Colonic mucosa (tissue), 4 donors: ENCODE measurements at regions not wholly inside any gene's neighbourhood (a gene's known extent, or its start where the extent isn't known, plus 50 kb on each side); places are given as distances from the start of the nearest gene placed in this dataset.

Experiments used
- DNase-seq: peaks from one replicate; pipeline ENCODE4 v3.0.0-alpha.2; 2020
- H3K27ac ChIP-seq: fragments of 200-600 bp; one replicate; pipeline ENCODE4 v1.8.0; 2021
- H3K27me3 ChIP-seq: fragments of 200-600 bp; one replicate; pipeline ENCODE4 v1.8.0; 2021
- H3K36me3 ChIP-seq: fragments of 200-600 bp; one replicate; pipeline ENCODE4 v1.8.0; 2021
- H3K4me1 ChIP-seq: fragments of 200-600 bp; one replicate; pipeline ENCODE4 v1.8.0; 2021; ENCODE audit warnings: mild to moderate bottlenecking
- H3K4me3 ChIP-seq: fragments of 200-600 bp; one replicate; pipeline ENCODE4 v1.8.0; 2021
- H3K9ac ChIP-seq, 2 donors: one replicate each; pipeline ENCODE4 v1.7.0; 2013; ENCODE audit warnings: control low read depth in 2 of 2, low read depth in 2 of 2, low read length in 2 of 2
- H3K9me3 ChIP-seq: fragments of 200-600 bp; one replicate; pipeline ENCODE4 v1.8.0; 2021
- intact Hi-C: fragments of 100-400 bp; cut with DNase I; formaldehyde crosslinking; loops from one replicate; pipeline ENCODE4 v1.14.1; 2022
- TF ChIP-seq, protein P1 (sequence below): fragments of 200-600 bp; IDR thresholded peaks from one replicate; pipeline ENCODE4 v1.8.0; 2022; ENCODE audit warnings: antibody characterized with exemption, mild to moderate bottlenecking
- donor health status: healthy.
- donor health status: DM: no; HTN: no; CAD: no.
- donor health status: DM: no; HTN: no; CAD: no.

DNA sequence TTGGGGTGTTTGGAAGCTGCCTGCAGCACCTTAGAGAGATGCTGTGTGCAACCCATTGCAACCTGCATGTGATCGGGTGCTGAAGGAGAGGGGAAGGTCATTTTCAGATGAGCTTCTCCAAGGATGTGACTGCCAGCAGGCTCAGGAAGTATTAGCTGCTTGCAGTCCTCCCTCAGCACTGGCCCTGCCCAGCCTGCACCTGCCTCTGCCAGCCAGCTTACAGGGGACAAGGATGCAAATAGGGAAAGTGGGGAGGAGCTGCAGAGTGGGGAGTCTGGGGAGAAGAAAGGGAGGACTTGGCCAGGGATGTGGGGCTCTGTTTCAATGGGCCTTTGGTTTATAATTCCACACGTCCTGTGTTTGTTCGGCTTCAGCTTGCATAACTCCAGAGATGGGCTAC is 254.5 kb downstream of the RRAGC start:
- Histone ChIP-seq H3K4me3 (no peak overlapping the region), H3K27ac (no peak overlapping the region), H3K9me3 (no peaks in the 10 kb centered on the region), H3K4me1 (no peaks in the 10 kb centered on the region), H3K27me3 (no peaks in the 10 kb centered on the region), H3K9ac (no peak overlapping the region), H3K36me3 (no peaks in the 10 kb centered on the region)
- TF ChIP-seq, protein P1, sequence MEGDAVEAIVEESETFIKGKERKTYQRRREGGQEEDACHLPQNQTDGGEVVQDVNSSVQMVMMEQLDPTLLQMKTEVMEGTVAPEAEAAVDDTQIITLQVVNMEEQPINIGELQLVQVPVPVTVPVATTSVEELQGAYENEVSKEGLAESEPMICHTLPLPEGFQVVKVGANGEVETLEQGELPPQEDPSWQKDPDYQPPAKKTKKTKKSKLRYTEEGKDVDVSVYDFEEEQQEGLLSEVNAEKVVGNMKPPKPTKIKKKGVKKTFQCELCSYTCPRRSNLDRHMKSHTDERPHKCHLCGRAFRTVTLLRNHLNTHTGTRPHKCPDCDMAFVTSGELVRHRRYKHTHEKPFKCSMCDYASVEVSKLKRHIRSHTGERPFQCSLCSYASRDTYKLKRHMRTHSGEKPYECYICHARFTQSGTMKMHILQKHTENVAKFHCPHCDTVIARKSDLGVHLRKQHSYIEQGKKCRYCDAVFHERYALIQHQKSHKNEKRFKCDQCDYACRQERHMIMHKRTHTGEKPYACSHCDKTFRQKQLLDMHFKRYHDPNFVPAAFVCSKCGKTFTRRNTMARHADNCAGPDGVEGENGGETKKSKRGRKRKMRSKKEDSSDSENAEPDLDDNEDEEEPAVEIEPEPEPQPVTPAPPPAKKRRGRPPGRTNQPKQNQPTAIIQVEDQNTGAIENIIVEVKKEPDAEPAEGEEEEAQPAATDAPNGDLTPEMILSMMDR: no peak
- DNase-seq: no peak
- intact Hi-C loops: loop anchor here (5.0 kb wide), 1 partner anchor 232 kb away; no protein-coding TSS in a partner anchor

DNA sequence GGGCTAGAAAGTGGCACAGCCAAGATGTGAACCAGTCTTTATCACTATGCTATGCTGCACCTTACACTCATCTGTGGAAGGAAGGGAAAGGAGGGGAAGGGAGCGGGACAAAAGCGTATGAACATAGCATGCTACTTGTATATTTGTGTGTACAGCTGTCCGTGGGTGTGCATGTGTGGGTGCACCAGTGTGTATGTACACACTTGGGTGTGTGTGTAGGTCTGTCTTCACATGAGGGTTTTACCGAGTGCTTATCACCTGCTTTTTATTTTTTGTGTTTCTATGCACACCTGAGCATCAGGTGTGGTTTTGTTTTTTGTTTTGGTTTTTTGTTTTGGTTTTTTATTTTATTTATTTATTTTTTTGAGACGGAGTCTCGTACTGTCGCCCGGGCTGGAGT is 255.7 kb downstream of the RRAGC start:
- intact Hi-C loops: no loop called here

DNA sequence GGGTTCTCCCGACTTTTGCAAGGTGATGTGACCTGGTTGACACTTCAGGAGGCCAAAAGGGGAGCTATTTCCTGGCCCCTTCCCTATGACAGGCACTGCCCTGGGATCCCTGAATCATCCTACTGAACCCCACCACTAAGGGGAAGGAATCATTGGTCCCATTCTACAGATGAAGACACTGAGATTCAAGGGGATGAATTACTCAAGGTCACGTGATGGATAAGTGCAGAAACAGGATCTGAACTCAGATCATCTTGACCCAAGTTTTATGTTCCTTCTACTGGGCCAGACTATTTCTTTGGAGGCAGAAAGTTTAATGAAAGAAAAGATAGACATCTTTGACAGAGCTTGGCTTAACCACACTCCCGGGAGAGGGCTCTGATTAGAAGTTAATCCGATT is 258.7 kb downstream of the RRAGC start:
- no peak overlapping the region for H3K27ac ChIP-seq
- H3K4me1 ChIP-seq: no peaks in the 10 kb centered on the region
- no peak overlapping the region for H3K4me3 ChIP-seq
- H3K36me3 ChIP-seq: no peaks in the 10 kb centered on the region
- TF ChIP-seq, protein P1: no peak
- DNase-seq: no peak
- H3K9ac ChIP-seq: no peak overlapping the region
- no peaks in the 10 kb centered on the region for H3K27me3 ChIP-seq
- intact Hi-C loops: no loop called here
- H3K9me3 ChIP-seq: no peaks in the 10 kb centered on the region

More for the DNA sequence above, 255.7 kb downstream of the RRAGC start:
- DNase-seq: no peak
- no peak overlapping the region for H3K27ac ChIP-seq
- H3K4me3 ChIP-seq: no peak overlapping the region
- H3K27me3 ChIP-seq: no peaks in the 10 kb centered on the region
- H3K9ac ChIP-seq: no peak overlapping the region
- no peaks in the 10 kb centered on the region for H3K36me3 ChIP-seq
- TF ChIP-seq, protein P1: no peak
- no peaks in the 10 kb centered on the region for H3K9me3 ChIP-seq
- H3K4me1 ChIP-seq: no peaks in the 10 kb centered on the region

DNA sequence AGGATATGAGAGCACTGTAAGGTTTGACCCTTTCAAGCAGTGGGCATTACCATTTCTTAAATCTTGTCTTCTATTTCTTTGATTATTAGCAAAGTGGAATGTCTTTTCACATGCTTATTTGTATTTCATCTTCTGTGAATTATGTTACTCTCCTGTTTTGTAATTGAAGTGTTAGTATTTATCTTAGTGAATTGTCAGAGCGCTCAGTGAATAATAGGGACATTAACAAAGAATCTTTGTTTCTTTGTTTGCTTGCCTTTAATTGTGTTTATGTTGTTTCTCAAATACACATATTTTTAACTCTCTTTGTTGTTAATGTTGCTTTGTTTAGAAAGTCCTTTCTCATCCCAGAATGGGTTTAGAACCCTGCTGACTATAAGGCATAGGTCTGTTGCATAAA is 259.3 kb downstream of the RRAGC start:
- Histone ChIP-seq H3K27ac (no peak overlapping the region), H3K36me3 (no peaks in the 10 kb centered on the region), H3K9me3 (no peaks in the 10 kb centered on the region), H3K9ac (no peak overlapping the region), H3K4me1 (no peaks in the 10 kb centered on the region), H3K27me3 (no peaks in the 10 kb centered on the region), H3K4me3 (no peak overlapping the region)
- no peak for DNase-seq
- intact Hi-C loops: no loop called here
- TF ChIP-seq, protein P1: no peak

DNA sequence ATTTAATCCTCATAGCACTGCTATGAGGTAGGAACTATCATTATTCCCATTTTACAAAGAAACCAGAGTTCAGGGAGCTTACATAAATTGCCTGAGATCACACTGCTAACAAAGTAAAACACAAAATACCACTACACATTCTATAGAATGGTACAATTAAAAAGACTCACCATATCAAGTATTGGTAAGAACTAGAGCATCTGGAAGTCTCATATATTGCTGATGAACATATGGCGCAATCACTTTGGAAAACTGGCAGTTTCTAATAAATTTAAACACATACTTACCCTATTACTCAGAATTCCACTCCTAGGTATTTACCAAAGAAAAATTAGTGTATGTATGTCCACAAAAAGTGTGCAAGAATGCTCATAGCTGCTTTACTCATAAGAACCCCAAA is 261.5 kb downstream of the RRAGC start:
- H3K27me3 ChIP-seq: no peaks in the 10 kb centered on the region
- H3K4me1 ChIP-seq: no peaks in the 10 kb centered on the region
- TF ChIP-seq, protein P1: no peak
- no peak overlapping the region for H3K27ac ChIP-seq
- no peak overlapping the region for H3K9ac ChIP-seq
- H3K36me3 ChIP-seq: no peaks in the 10 kb centered on the region
- no peak for DNase-seq
- intact Hi-C loops: no loop called here
- no peak overlapping the region for H3K4me3 ChIP-seq
- H3K9me3 ChIP-seq: no peaks in the 10 kb centered on the region

DNA sequence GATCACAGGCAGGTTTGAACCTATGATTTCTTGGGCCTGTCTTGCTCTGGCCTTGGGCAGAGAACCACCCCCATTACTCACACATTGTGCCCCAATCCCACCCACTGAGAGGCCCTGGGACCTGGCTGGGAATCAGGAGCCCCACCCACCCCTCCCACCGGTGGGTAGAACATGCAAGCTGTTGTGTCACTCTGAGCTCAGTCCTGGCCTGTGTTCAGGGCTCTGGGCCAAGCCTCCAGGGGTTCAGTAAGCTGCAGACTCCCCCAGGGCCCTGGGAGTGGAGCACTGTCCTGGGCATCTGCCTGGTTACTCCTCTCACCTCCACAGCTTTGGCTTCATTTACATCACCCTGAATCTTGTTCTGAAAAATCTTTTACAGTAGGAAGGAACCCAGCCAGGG is 270.5 kb downstream of the RRAGC start:
- no peak overlapping the region for H3K4me3 ChIP-seq
- TF ChIP-seq, protein P1: no peak
- DNase-seq: no peak
- H3K4me1 ChIP-seq: no peaks in the 10 kb centered on the region
- intact Hi-C loops: loop anchor here (5.0 kb wide), 1 partner anchor 547 kb away; no protein-coding TSS in a partner anchor
- no peaks in the 10 kb centered on the region for H3K36me3 ChIP-seq
- no peaks in the 10 kb centered on the region for H3K9me3 ChIP-seq
- H3K9ac ChIP-seq: no peak overlapping the region
- H3K27me3 ChIP-seq: no peaks in the 10 kb centered on the region
- no peak overlapping the region for H3K27ac ChIP-seq
